ENCODE measurements at regions not wholly inside any gene's neighbourhood (a gene's known extent, or its start where the extent isn't known, plus 50 kb on each side); places are given as distances from the start of the nearest gene placed in this dataset.
A peak's percentile ranks its signal among the peaks of the same experiment; 100 is the strongest.

GRCh38 chr7:140273417-140273816, 96.6 kb upstream of the KDM7A start:
- ChIA-PET CTCF (ENCODE audit: low intra/inter-chr PET ratio, low total read pairs) (no interaction called here), POLR2A (no interaction called here)
- BruUV-seq (replicated peaks) = no TSS peak

More at GRCh38 chr7:140273417-140273816, 96.6 kb upstream of the KDM7A start:
- no peaks in the 10 kb centered on the region for H3K36me3 ChIP-seq (replicated peaks in 1 of 2; ENCODE audit: control insufficient read depth in 1 of 2, insufficient read depth in 2 of 2, low read length in 2 of 2)
- no peak overlapping the region for H3K4me3 ChIP-seq (replicated peaks in 1 of 3; ENCODE audit: insufficient read depth in 1 of 3, low read depth in 2 of 3, low read length in 3 of 3)
- DNase-seq (ENCODE audit: low spot score) (no peak), ATAC-seq (peak; percentile 50), FAIRE-seq (no peak)
- no peaks in the 10 kb centered on the region for H3K4me1 ChIP-seq (ENCODE audit: insufficient read depth, low read length)
- TF ChIP-seq, protein P1, sequence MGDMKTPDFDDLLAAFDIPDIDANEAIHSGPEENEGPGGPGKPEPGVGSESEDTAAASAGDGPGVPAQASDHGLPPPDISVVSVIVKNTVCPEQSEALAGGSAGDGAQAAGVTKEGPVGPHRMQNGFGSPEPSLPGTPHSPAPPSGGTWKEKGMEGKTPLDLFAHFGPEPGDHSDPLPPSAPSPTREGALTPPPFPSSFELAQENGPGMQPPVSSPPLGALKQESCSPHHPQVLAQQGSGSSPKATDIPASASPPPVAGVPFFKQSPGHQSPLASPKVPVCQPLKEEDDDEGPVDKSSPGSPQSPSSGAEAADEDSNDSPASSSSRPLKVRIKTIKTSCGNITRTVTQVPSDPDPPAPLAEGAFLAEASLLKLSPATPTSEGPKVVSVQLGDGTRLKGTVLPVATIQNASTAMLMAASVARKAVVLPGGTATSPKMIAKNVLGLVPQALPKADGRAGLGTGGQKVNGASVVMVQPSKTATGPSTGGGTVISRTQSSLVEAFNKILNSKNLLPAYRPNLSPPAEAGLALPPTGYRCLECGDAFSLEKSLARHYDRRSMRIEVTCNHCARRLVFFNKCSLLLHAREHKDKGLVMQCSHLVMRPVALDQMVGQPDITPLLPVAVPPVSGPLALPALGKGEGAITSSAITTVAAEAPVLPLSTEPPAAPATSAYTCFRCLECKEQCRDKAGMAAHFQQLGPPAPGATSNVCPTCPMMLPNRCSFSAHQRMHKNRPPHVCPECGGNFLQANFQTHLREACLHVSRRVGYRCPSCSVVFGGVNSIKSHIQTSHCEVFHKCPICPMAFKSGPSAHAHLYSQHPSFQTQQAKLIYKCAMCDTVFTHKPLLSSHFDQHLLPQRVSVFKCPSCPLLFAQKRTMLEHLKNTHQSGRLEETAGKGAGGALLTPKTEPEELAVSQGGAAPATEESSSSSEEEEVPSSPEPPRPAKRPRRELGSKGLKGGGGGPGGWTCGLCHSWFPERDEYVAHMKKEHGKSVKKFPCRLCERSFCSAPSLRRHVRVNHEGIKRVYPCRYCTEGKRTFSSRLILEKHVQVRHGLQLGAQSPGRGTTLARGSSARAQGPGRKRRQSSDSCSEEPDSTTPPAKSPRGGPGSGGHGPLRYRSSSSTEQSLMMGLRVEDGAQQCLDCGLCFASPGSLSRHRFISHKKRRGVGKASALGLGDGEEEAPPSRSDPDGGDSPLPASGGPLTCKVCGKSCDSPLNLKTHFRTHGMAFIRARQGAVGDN (CRISPR knock-in tag; IDR thresholded peaks at IDR 0.05) = peak; percentile 11; the same call in 1 of the 2 replicates
- TF ChIP-seq, protein P2, sequence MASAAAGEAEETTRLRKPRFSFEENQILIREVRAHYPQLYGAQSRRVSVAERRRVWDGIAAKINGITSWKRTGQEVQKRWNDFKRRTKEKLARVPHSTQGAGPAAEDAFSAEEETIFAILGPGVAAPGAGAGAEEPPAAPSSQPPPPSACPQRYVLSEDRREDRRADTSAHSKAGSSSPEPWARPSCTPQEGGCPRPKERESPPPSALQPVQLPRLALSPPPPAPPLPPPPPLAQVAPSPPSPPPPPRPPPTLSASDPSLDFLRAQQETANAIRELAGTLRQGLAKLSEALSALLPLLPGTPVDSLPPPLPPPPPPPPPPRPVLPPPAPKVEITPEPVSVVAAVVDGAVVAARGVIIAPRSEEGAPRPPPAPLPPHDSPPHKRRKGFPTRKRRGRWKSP (CRISPR knock-in tag; IDR thresholded peaks at IDR 0.05) = no peak
- no peak for TF ChIP-seq ZNF142 (CRISPR knock-in tag; IDR thresholded peaks at IDR 0.05)
- TF ChIP-seq, protein P3, sequence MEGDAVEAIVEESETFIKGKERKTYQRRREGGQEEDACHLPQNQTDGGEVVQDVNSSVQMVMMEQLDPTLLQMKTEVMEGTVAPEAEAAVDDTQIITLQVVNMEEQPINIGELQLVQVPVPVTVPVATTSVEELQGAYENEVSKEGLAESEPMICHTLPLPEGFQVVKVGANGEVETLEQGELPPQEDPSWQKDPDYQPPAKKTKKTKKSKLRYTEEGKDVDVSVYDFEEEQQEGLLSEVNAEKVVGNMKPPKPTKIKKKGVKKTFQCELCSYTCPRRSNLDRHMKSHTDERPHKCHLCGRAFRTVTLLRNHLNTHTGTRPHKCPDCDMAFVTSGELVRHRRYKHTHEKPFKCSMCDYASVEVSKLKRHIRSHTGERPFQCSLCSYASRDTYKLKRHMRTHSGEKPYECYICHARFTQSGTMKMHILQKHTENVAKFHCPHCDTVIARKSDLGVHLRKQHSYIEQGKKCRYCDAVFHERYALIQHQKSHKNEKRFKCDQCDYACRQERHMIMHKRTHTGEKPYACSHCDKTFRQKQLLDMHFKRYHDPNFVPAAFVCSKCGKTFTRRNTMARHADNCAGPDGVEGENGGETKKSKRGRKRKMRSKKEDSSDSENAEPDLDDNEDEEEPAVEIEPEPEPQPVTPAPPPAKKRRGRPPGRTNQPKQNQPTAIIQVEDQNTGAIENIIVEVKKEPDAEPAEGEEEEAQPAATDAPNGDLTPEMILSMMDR (CRISPR knock-in tag; IDR thresholded peaks at IDR 0.05) = 0 out of 2 replicates have a peak, but pooled peaks have one; percentile 6
- no peak overlapping the region for H3K27ac ChIP-seq (ENCODE audit: extremely low read length, insufficient read depth, low read length)
- in situ Hi-C loops (cut with HindIII; ENCODE audit: extremely low pct_ligation_motif_present, low pct_unique_long_range_greater_than_20kb) = no loop called here
- H3K4me2 ChIP-seq (ENCODE audit: low read depth, low read length) = no peak overlapping the region
- peaks cover 0 to 9% of the 10 kb centered on the region in 2 experiments; a peak in 1 of 5 replicates for H3K27me3 ChIP-seq (ENCODE audit: control insufficient read depth in 1 of 2, insufficient read depth in 2 of 2, low read length in 2 of 2)
- H3K79me2 ChIP-seq (ENCODE audit: insufficient read depth, low read length) = no peaks in the 10 kb centered on the region
- 72% methylated on average over 4 of the region's 8 CpGs for WGBS (ENCODE audit: low lambda C conversion rate)
- intact Hi-C loops (cut with micrococcal nuclease; ENCODE audit: unreplicated experiment) = no loop called here
- H4K20me1 ChIP-seq (ENCODE audit: insufficient read depth, low read length) = no peaks in the 10 kb centered on the region
- H3K9ac ChIP-seq (ENCODE audit: insufficient read depth, low read depth, low read length) = no peak overlapping the region
- no peaks in the 10 kb centered on the region for H3K9me3 ChIP-seq (ENCODE audit: low read length)
- H2AFZ ChIP-seq (ENCODE audit: low read length) = no peak overlapping the region

Measured in HepG2 (cell line).